ENCODE measurements at regions not wholly inside any gene's neighbourhood (a gene's known extent, or its start where the extent isn't known, plus 50 kb on each side); places are given as distances from the start of the nearest gene placed in this dataset.
A peak's percentile ranks its signal among the peaks of the same experiment; 100 is the strongest.

GRCh38 chr17:36752096-36752888 lies 150.9 kb downstream of the MRM1 start:
- WGBS, 2 experiments (ENCODE audit: extremely low coverage in 1 of 2, insufficient coverage in 1 of 2, insufficient read length in 1 of 2, insufficient replicate concordance in 2 of 2, low coverage in 1 of 2, low lambda C conversion rate in 2 of 2, missing lambda C conversion rate in 1 of 2): 84% methylated on average over 10 of the region's 10 CpGs; no CpG with 5 or more reads in 1 of the 2 experiments

More at GRCh38 chr17:36752096-36752888, 150.9 kb downstream of the MRM1 start:
- no peak overlapping the region for H3K23ac ChIP-seq (ENCODE audit: insufficient read length)
- no peak overlapping the region for H2AFZ ChIP-seq (ENCODE audit: low read length)
- no peaks in the 10 kb centered on the region for H3K79me2 ChIP-seq (ENCODE audit: control insufficient read depth in 1 of 2, insufficient read depth in 2 of 2, low read length in 2 of 2)
- no peaks in the 10 kb centered on the region; the same call in 1 of the 2 replicates for H3K23me2 ChIP-seq (ENCODE audit: low read depth, low read length)
- no peak overlapping the region for H3K56ac ChIP-seq (replicated peaks; ENCODE audit: insufficient read length, low read depth, low read length)
- H3K27ac ChIP-seq (ENCODE audit: low read depth, low read length): no peak overlapping the region
- peak overlapping the region; percentile 1; the same call in 1 of the 2 replicates for H2BK15ac ChIP-seq (ENCODE audit: low read length)
- H4K20me1 ChIP-seq (replicated peaks in 1 of 2; ENCODE audit: control insufficient read depth in 1 of 2, insufficient read depth in 2 of 2, low read length in 2 of 2): no peaks in the 10 kb centered on the region
- CTCF ChIA-PET (ENCODE audit: partially characterized antibody): interaction anchor here (0.6 to 4.1 kb wide), 9 partner anchors 35 to 422 kb away, joined by 3 to 28 read pairs (median 4); no protein-coding TSS in a partner anchor
- no peak overlapping the region for H2AK5ac ChIP-seq (ENCODE audit: low read depth, low read length)
- POLR2A ChIA-PET (ENCODE audit: partially characterized antibody): interaction anchor here (1.4 kb wide), 1 partner anchor 25 kb away, joined by 3 read pairs; no protein-coding TSS in a partner anchor
- H2BK12ac ChIP-seq (ENCODE audit: low read depth, low read length): 0 out of 2 replicates have a peak overlapping the region, but pooled peaks have one; percentile 17
- H3K79me1 ChIP-seq (ENCODE audit: low read depth, low read length): no peaks in the 10 kb centered on the region
- peaks cover 0 to 2% (median 0%) of the 10 kb centered on the region in 4 experiments; a peak in 2 of 7 replicates for H3K4me1 ChIP-seq (replicated peaks in 1 of 4; ENCODE audit: control insufficient read depth in 3 of 4, insufficient read depth in 4 of 4, low read length in 3 of 4)
- no peak overlapping the region for H3K4me2 ChIP-seq (ENCODE audit: insufficient read depth in 1 of 2, low read depth in 2 of 2, low read length in 2 of 2)
- H3K9me3 ChIP-seq (ENCODE audit: insufficient read depth in 2 of 2, low read depth in 1 of 2, low read length in 1 of 2): no peaks in the 10 kb centered on the region
- H4K91ac ChIP-seq (replicated peaks; ENCODE audit: insufficient read length, low read length): no peak overlapping the region
- TF ChIP-seq SP1 (IDR thresholded peaks at IDR 0.05; ENCODE audit: low read depth, low read length) (no peak), MAFK (IDR thresholded peaks at IDR 0.05; ENCODE audit: low read depth, low read length) (peak; percentile 52)
- no peaks in the 10 kb centered on the region for H3K27me3 ChIP-seq (replicated peaks in 1 of 4; ENCODE audit: control insufficient read depth in 3 of 4, extremely low read depth in 1 of 4, insufficient read depth in 3 of 4, low read length in 3 of 4)
- no peak overlapping the region for H2BK120ac ChIP-seq (replicated peaks; ENCODE audit: low read depth, low read length)
- DNase-seq (ENCODE audit: low read depth in 1 of 2, low spot score in 2 of 2) (no peak), FAIRE-seq (no peak)
- no peak overlapping the region for H4K5ac ChIP-seq (ENCODE audit: insufficient read length, low read depth, low read length)
- H4K8ac ChIP-seq (ENCODE audit: extremely low read depth, insufficient read depth, low read length): no peak overlapping the region; the same call in 1 of the 2 replicates
- no peaks in the 10 kb centered on the region for H3K36me3 ChIP-seq (ENCODE audit: control insufficient read depth in 2 of 4, insufficient read depth in 4 of 4, low read length in 3 of 4)
- no peak overlapping the region for H3K14ac ChIP-seq (ENCODE audit: insufficient read length)
- no peak overlapping the region for H3K9ac ChIP-seq (replicated peaks in 1 of 4; ENCODE audit: extremely low read depth in 1 of 4, low read depth in 3 of 4, low read length in 3 of 4)
- no peak overlapping the region for H3K18ac ChIP-seq (ENCODE audit: extremely low read depth, low read length)
- H3K4me3 ChIP-seq (ENCODE audit: extremely low read depth in 1 of 4, insufficient read depth in 2 of 4, low read depth in 3 of 4, low read length in 4 of 4): no peak overlapping the region
- H2BK20ac ChIP-seq (ENCODE audit: low read length): 0 out of 2 replicates have a peak overlapping the region, but pooled peaks have one; percentile 21
- no peak overlapping the region for H3K4ac ChIP-seq (replicated peaks; ENCODE audit: insufficient read length, low read depth, low read length)
- no peak overlapping the region for H2BK5ac ChIP-seq (ENCODE audit: low read depth, low read length)
